Common myeloid progenitor, CD34-positive (primary cell): ENCODE measurements at regions not wholly inside any gene's neighbourhood (a gene's known extent, or its start where the extent isn't known, plus 50 kb on each side); places are given as distances from the start of the nearest gene placed in this dataset.
A peak's percentile ranks its signal among the peaks of the same experiment; 100 is the strongest.

ENCODE experiments used
- CTCF ChIA-PET: fragments of 350-600 bp; sonication (Branson Sonifier 250); formaldehyde crosslinking; loops from one replicate; lab custom pipeline; 2021; ENCODE audit warnings: antibody characterized with exemption; lab: Charles Lee
- POLR2A ChIA-PET: fragments of 350-600 bp; sonication (Branson Sonifier 250); formaldehyde crosslinking; loops from one replicate; lab custom pipeline; 2021; ENCODE audit warnings: antibody characterized with exemption; lab: Charles Lee
- DNase-seq, 3 donors: peaks; one replicate each; pipeline versions ENCODE4 v3.0.0 to v3.0.0-alpha.2; 2013
- H3K27ac ChIP-seq, 2 experiments: 1 replicate in 1 of 2; 2 replicates in 1 of 2; pipeline ENCODE4 v1.7.0; 2013; ENCODE audit warnings: inconsistent platforms in 2 of 2, low read length in 2 of 2, mild to moderate bottlenecking in 2 of 2, low read depth in 1 of 2, moderate library complexity in 1 of 2; ENCODE audit not compliant: severe bottlenecking in 2 of 2, insufficient read depth in 1 of 2, poor library complexity in 1 of 2
- H3K27me3 ChIP-seq, 5 experiments: replicated peaks in 2 of 5; 1 replicate in 3 of 5; 2 replicates in 2 of 5; pipeline versions ENCODE4 v1.6.1 to v1.7.0; 2013; ENCODE audit warnings: low read length in 4 of 5, mild to moderate bottlenecking in 2 of 5, moderate library complexity in 2 of 5, inconsistent platforms in 1 of 5; ENCODE audit not compliant: insufficient read depth in 5 of 5, control insufficient read depth in 4 of 5
- H3K36me3 ChIP-seq, 4 experiments: 1 replicate in 2 of 4; 2 replicates in 2 of 4; pipeline versions ENCODE4 v1.6.1 to v1.7.0; 2013; ENCODE audit warnings: low read length in 3 of 4, control low read depth in 1 of 4, mild to moderate bottlenecking in 1 of 4; ENCODE audit not compliant: control insufficient read depth in 4 of 4, insufficient read depth in 4 of 4
- H3K4me1 ChIP-seq, 4 experiments: 1 replicate in 3 of 4; 2 replicates in 1 of 4; pipeline versions ENCODE4 v1.6.1 to v1.7.1; 2013; ENCODE audit warnings: low read length in 3 of 4, mild to moderate bottlenecking in 3 of 4, control low read depth in 1 of 4, inconsistent platforms in 1 of 4, moderate library complexity in 1 of 4; ENCODE audit not compliant: control insufficient read depth in 4 of 4, insufficient read depth in 4 of 4; ENCODE audit errors: control extremely low read depth in 1 of 4
- H3K4me3 ChIP-seq, 7 experiments: 1 replicate in 4 of 7; 2 replicates in 3 of 7; pipeline versions ENCODE4 v1.5.1 to v1.7.0; 2013; ENCODE audit warnings: mild to moderate bottlenecking in 7 of 7, low read length in 6 of 7, moderate library complexity in 6 of 7, inconsistent platforms in 2 of 7, low read depth in 2 of 7, control low read depth in 1 of 7; ENCODE audit not compliant: insufficient read depth in 4 of 7, control insufficient read depth in 1 of 7; ENCODE audit errors: extremely low read depth in 1 of 7
- H3K9me3 ChIP-seq, 5 experiments: 1 replicate in 4 of 5; 2 replicates in 1 of 5; pipeline versions ENCODE4 v1.6.1 to v1.7.1; 2013; ENCODE audit warnings: low read length in 4 of 5, mild to moderate bottlenecking in 2 of 5, inconsistent platforms in 1 of 5, low read depth in 1 of 5, moderate library complexity in 1 of 5; ENCODE audit not compliant: control insufficient read depth in 4 of 5, insufficient read depth in 2 of 5; ENCODE audit errors: control extremely low read depth in 1 of 5
- WGBS: methylation state at CpG from one replicate; pipeline ENCODE4 v1.1.5; 2013; ENCODE audit not compliant: insufficient coverage; 5-methylcytosine and 5-hydroxymethylcytosine counted together

GRCh38 chr11:100562128-100562527, 125.0 kb upstream of the ARHGAP42 start:
- WGBS, result no CpG with 5 or more reads among the region's 2 CpGs
- H3K9me3 ChIP-seq, result no peaks in the 10 kb centered on the region
- POLR2A ChIA-PET, result no interaction called here
- DNase-seq, result no peak
- CTCF ChIA-PET, result no interaction called here
- no peak overlapping the region for H3K27ac ChIP-seq
- no peak overlapping the region for H3K4me3 ChIP-seq
- H3K4me1 ChIP-seq, result no peaks in the 10 kb centered on the region
- H3K27me3 ChIP-seq, result no peaks in the 10 kb centered on the region
- H3K36me3 ChIP-seq, result no peaks in the 10 kb centered on the region

GRCh38 chr11:100563541-100564280, 123.4 kb upstream of the ARHGAP42 start:
- ChIA-PET CTCF (no interaction called here), POLR2A (no interaction called here)
- no peak overlapping the region for H3K27ac ChIP-seq
- H3K4me1 ChIP-seq, result no peaks in the 10 kb centered on the region
- no peaks in the 10 kb centered on the region for H3K9me3 ChIP-seq
- DNase-seq, result no peak
- WGBS, result 100% methylated on average over 5 of the region's 8 CpGs
- H3K27me3 ChIP-seq, result no peaks in the 10 kb centered on the region
- no peaks in the 10 kb centered on the region for H3K36me3 ChIP-seq
- H3K4me3 ChIP-seq, result no peak overlapping the region

GRCh38 chr11:100573911-100574513, 113.1 kb upstream of the ARHGAP42 start:
- Histone ChIP-seq H3K36me3 (no peaks in the 10 kb centered on the region), H3K4me3 (no peak overlapping the region), H3K9me3 (no peaks in the 10 kb centered on the region), H3K27ac (no peak overlapping the region), H3K27me3 (peaks cover 0 to 3% (median under 1%) of the 10 kb centered on the region in 5 experiments), H3K4me1 (no peaks in the 10 kb centered on the region)
- CTCF ChIA-PET, result interaction anchor here (1.1 to 1.2 kb wide), 2 partner anchors 353 to 359 kb away, joined by 3 to 4 read pairs; no protein-coding TSS in a partner anchor
- POLR2A ChIA-PET, result no interaction called here
- WGBS, result 100% methylated on average over 2 of the region's 4 CpGs
- DNase-seq, result no peak

GRCh38 chr11:100574894-100575769, 112.0 kb upstream of the ARHGAP42 start:
- DNase-seq, result peak in 2 of 3 donors; percentile 10 to 13
- ChIA-PET CTCF (interaction anchor here (0.8 to 1.2 kb wide), 2 partner anchors 352 to 357 kb away, joined by 3 read pairs; no protein-coding TSS in a partner anchor), POLR2A (no interaction called here)
- H3K4me3 ChIP-seq, result no peak overlapping the region
- peaks cover 0 to 2% (median under 1%) of the 10 kb centered on the region in 5 experiments for H3K27me3 ChIP-seq
- WGBS, result no CpG with 5 or more reads among the region's 1 CpG
- H3K36me3 ChIP-seq, result no peaks in the 10 kb centered on the region
- H3K9me3 ChIP-seq, result no peaks in the 10 kb centered on the region
- no peaks in the 10 kb centered on the region for H3K4me1 ChIP-seq
- H3K27ac ChIP-seq, result no peak overlapping the region

- CTCF ChIA-PET, result interaction anchor here (0.7 to 1.7 kb wide), 13 partner anchors 14 to 358 kb away, joined by 3 to 6 read pairs (median 4); no protein-coding TSS in a partner anchor
- no peaks in the 10 kb centered on the region for H3K4me1 ChIP-seq
- H3K9me3 ChIP-seq, result no peaks in the 10 kb centered on the region
- peaks cover 0 to 2% (median 0%) of the 10 kb centered on the region in 5 experiments for H3K27me3 ChIP-seq
- WGBS, result no CpG with 5 or more reads among the region's 4 CpGs
- no peak overlapping the region for H3K27ac ChIP-seq
- H3K4me3 ChIP-seq, result no peak overlapping the region
- H3K36me3 ChIP-seq, result no peaks in the 10 kb centered on the region
- POLR2A ChIA-PET, result no interaction called here
- peak; percentile 46 to 66 (median 65) for DNase-seq
Measured at GRCh38 chr11:100575860-100576717, 111.0 kb upstream of the ARHGAP42 start.

GRCh38 chr11:100576718-100577021, 110.4 kb upstream of the ARHGAP42 start:
- H3K36me3 ChIP-seq, result no peaks in the 10 kb centered on the region
- no peaks in the 10 kb centered on the region for H3K9me3 ChIP-seq
- ChIA-PET POLR2A (no interaction called here), CTCF (interaction anchor here (0.7 to 1.7 kb wide), 13 partner anchors 14 to 357 kb away, joined by 3 to 6 read pairs (median 4); no protein-coding TSS in a partner anchor)
- H3K4me1 ChIP-seq, result peaks cover 0 to 2% (median 0%) of the 10 kb centered on the region in 4 experiments
- no peak overlapping the region for H3K4me3 ChIP-seq
- no CpG with 5 or more reads among the region's 3 CpGs for WGBS
- H3K27ac ChIP-seq, result no peak overlapping the region
- DNase-seq, result no peak
- H3K27me3 ChIP-seq, result peaks cover 0 to 2% (median 0%) of the 10 kb centered on the region in 5 experiments
